HuH-7 (cell line): ENCODE measurements at regions not wholly inside any gene's neighbourhood (a gene's known extent, or its start where the extent isn't known, plus 50 kb on each side); places are given as distances from the start of the nearest gene placed in this dataset.
"Not testable (repeated sequence)": the region's sequence is repeated elsewhere in the genome, so short reads cannot be mapped to it uniquely, and the experiment has no call there.

ENCODE experiments used
- DNase-seq: peaks from one replicate; pipeline ENCODE4 v3.0.0; 2011; ENCODE audit warnings: low spot score

DNA sequence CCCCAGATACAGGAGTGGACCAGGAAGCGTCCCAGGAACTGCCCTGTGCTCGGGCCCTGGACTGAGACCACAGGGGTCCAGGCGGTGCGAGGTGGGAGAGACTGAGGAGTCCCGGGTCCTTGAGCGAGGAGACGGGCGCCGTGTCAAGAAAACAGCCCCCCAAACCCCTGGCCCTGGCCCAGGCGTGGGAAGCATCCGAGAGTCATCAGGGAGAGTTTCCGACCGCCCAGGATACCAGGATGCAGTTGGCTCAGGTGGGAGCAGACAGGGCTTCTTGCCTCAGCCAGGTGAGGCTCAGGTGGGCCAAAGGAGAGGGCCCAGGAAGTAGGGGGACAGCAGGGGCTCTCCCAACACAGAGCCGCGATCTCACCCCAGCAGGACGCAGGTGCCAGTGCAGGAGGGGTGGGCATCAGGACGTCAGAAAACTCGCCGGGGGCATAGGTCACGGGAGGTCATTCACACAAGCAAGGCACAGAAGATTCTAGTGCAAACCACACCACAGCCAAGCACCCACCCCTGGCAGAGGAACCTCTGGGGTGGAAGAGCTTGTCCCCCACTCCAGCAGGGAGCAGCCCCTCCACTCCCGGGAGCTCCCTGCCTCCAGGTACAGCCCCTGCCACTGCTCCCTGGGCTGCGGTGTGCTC lies 102.5 kb upstream of the EIF5 start:
- no peak for DNase-seq

DNA sequence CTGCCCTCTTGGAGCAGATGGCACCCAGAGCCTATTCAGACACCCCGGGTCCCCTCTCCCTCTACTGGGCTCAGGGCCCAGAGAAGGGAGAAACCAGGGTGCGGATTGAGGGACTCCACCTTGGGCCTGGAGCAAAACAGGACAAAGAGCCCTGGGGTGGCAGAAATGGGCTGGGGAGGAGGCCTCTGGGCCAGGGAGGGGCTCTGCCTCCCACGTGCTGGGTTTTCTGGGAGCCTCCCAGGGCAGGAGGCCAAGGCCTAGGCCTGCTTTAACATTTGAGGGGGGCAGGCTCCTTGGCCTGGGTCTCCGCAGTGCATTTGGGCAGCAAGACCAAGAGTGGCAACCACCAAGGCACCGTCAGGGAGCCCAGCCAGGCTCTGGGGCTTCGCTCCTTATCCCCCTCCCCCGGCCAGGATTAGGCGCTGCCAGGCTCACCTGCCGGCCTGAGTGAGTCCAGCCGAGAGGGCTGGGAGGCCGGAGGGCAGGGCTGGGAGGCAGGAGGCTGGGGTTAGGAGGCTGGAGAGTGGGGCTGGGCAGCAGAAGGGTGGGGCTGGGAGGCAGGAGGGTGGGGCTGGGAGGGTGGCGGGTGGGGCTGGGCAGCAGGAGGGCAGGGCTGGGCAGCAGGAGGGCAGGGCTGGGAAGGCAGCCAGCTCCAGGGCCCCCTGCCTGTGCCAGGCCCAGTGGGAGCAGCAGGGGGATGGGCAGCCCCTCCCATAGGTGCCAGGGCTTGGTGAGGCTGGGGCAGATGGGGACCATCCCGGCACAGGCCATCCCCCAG lies 101.8 kb upstream of the EIF5 start:
- no peak for DNase-seq

DNA sequence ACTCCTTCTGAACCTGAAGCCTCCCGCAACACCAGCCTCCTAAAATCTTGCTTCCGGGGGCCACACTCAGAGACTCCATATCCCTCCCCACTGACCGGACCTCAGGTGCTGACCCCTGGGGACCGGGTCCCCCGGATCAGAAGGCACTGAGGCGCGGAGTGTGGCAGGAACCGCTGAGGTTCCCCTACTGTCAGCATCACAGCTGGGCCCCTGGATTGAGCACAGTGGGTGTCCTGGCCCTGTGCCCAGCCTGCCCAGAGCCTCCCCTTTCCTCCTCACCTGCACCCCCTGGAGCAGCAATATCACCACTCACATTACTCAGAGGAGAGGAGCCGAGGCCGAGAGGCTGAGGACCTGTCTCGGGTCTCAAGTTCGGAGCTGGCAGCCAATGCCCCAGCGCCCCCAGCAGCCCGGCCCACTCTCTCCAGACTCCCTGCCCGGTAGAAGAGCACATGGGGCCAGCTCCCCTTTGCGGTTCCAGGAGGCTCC lies 101.2 kb upstream of the EIF5 start:
- no peak for DNase-seq

DNA sequence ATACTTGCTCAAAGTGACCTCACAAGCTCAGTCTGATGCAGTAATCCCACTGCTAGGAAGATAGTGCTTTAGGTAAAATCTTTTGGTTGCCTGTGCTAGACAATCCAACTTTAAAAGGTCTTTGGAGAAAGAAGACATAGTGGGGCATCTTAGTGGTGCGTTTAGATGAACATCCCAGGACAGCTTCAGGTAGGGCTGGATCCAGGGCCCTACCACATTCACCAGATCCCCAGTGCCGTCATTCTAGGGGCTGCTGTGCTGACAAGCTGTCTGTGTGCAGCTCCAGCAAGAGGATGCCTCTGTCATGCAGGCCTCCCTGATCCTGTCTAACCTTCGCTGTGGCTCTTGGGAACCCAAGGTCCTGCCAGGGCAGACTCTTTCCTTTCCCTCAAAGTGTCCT lies 100.7 kb upstream of the EIF5 start:
- DNase-seq, result no peak

DNA sequence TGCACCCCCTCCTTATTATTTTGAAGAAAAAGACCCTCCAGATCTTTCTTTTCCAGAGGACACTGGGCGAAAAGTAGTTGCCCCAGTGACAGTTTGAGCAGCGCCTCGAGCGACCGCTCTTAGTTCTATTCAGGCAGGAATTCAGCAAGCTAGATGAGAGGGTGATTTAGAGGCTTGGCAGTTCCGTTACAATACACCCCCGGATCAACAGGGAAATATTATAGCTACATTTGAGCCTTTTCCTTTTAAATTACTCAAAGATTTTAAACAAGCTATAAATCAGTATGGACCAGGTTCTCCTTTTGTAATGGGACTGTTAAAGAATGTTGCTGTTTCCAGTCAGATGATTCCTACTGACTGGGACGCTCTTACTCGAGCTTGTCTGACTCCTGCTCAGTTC lies 99.2 kb upstream of the EIF5 start:
- DNase-seq, result not testable (repeated sequence)

GRCh38 chr14:103235506-103235905 lies 98.5 kb upstream of the EIF5 start:
- not testable (repeated sequence) for DNase-seq

GRCh38 chr14:103239751-103240150 lies 94.3 kb upstream of the EIF5 start:
- no peak for DNase-seq

- DNase-seq, result no peak
These were observed 92.5 kb upstream of the EIF5 start for GRCh38 chr14:103241531-103241930.

DNA sequence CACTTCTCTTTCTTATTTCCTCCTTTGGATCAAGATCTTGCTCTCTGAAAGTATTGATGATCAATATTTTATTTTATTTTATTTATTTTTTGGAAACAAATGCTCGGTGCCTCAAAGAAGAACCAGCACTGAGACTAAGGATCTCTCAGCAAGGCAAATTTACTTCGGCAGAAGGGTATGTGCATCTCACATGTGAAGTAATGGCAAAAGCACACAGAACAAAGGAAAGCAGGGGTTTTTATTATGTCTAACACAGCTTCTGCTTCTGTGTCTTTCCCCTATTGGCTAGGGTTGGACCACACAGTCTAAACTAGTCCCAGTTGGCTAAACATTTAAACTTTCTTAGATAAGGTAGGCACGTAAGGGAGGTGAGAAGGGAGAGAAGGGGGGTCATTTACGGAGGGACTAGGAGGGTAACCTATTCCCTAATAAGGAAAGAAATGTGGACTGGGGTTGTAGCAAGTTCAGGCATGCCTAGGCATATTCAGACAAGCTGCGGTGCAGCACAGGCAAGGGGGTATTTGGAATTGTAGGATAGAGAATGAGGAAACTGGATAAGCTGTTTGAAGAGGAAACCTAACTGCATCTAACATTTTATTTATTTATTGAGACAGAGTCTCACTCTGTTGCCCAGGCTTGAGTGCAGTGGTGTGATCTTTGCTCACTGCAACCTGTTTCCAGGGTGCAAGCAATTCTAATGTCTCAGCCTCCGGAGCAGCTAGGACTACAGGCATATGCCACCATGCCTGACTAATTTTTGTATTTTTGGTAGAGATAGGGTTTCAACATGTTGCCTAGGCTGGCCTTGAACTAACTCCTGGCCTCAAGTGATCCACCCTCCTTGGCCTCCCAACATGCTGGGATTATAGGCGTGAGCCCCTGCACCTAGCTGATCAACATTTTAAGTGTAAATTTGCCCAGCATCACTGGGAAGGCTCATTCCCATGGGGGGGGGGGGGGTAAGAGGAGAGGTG lies 90.0 kb upstream of the EIF5 start:
- no peak for DNase-seq

DNA sequence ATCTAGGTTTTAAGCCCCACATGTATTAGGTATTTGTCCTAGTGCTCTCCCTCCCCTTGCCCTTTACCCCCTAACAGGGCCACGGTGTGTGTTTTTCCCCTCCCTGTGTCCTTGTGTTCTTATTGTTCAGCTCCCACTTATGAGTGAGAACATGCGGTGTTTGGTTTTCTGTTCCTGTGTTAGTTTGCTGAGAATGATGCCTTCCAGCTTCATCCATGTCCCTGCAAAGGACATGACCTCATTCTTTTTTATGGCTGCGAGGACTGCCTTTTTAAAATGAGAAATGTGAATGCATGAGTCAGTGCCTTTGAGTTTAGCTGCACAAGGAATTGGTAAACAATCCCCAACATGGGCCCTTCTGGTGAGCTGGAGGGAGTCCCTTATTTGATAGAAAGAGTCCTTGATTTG lies 88.4 kb upstream of the EIF5 start:
- DNase-seq, result not testable (repeated sequence)

DNA sequence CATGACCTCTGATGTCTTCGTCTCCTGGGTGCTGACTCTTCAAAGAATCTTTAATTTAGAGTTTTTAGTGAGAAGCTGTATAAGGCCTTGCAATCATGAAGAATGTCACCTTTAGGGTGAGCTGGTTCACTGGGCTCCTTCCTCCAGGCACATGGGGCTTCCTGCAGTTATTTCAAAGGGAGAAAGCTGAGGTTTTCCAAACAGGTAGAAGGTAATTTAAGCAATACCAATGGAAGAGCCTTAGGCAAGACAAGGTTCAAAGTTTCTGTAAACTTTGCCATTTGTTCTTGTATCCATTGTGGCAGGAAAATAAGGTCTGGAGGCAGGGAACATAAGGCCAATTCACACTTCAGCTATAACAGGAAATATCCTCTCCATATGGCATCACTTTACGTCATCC lies 88.0 kb upstream of the EIF5 start:
- no peak for DNase-seq

DNA sequence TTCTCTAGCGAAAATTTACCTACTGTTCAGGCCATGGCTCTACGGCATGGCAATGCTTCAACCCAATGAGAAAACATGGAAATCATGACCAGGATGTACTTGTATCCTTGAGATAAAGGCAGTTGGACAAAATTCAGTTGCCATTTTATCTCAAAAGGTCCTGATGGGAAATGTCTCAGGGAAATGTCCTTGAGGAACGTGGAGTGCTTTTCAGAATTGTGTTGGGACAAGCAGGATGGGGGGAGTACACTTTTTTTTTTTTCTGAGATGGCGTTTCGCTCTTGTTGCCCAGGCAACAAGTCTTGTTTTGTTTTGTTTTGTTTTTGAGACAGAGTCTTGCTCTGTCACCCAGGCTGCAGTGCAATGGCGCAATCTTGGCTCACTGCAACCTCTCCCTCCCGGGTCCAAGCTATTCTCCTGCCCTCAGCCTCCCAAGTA lies 86.8 kb upstream of the EIF5 start:
- DNase-seq, result no peak

- no peak for DNase-seq
These were observed 83.9 kb upstream of the EIF5 start for GRCh38 chr14:103250181-103250580.

DNA sequence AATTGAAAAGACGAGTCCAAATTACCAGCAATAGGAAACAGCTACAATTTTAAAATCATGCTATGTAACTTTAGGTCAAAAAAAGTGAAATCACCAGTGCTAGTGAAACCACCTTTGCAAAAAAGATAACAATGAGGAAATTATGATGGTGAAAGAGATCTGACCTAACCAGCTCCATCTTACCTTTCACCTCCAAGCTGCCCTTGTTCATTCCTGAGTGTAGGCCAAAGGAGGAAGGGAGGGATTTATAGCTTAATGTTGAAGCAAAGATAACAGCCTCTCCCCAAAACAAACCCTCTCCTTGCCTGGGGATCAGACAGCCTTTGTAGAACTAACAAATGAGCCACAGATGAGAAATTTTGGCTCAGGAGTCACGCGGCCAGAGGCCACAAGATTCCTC lies 83.2 kb upstream of the EIF5 start:
- no peak for DNase-seq

- DNase-seq, result no peak
These were observed 78.5 kb upstream of the EIF5 start for GRCh38 chr14:103255555-103255954.

- no peak for DNase-seq
These were observed 77.6 kb upstream of the EIF5 start for GRCh38 chr14:103256406-103256805.

GRCh38 chr14:103257211-103257962 lies 76.7 kb upstream of the EIF5 start:
- no peak for DNase-seq

- DNase-seq, result no peak
These were observed 75.8 kb upstream of the EIF5 start for GRCh38 chr14:103258211-103258610.

GRCh38 chr14:103259184-103259583 lies 74.9 kb upstream of the EIF5 start:
- DNase-seq, result no peak

DNA sequence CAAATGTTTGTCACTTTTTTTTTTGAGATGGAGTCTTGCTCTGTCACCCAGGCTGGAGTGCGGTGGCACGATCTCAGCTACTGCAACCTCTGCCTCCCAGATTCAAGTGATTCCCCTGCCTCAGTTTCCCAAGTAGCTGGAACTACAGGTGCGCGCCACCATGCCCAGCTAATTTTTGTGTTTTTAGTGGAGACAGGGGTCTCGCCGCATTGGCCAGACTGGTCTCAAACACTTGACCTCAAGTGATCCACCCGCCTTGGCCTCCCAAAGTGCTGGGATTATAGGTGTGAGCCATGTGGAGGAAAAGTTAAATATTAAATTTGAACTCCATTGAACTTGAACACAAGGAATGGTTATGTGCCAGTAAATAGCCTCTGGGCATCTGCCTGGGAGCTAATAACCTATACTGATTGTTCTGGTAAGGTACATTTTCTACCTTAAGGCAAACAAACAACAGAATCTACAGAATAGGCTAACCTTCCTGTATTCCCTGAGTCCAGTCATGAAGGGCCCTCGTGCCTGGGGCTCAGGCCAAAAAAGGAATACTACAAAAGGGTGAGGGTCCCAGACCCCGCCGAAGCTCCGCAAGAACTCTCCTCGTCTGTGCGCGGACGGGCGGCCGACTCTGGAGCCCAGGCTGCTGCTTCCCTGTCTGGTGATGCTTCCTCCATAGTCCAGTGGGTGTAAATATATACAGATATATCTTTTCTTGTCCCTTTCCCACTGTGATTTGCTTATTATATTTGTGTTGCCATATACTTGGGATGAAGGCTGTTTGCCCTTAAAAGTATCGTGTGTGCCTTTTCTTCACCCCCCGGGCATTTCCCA lies 74.0 kb upstream of the EIF5 start:
- no peak for DNase-seq

DNA sequence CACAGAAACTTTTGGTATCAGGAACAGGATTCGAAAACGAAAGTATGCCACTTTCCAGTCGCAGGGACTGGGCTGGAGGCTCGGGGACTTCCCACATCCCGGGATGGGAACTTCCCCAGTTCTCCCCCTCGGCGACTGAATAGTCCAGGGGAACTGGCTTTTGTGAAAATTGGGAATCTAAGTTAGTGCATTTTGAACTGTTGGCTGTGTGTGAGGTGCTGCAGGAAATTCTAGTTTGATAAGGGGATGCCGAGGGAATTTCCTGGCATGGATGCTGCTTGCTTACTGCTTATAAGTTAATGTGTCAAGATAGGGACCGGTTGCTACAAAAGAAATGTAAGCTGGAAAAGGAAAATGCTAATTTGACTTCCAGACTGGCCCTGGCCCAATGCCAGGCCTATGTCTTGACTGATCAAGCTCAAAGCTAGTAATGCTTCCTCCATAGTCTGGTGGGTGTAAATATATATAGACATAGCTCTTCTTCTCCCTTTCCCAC lies 73.4 kb upstream of the EIF5 start:
- DNase-seq, result peak; percentile 48
